CD4-positive, alpha-beta T cell treated with Interleukin-6 at 100 ng/mL for 8 hours (primary cell): ENCODE measurements at regions not wholly inside any gene's neighbourhood (a gene's known extent, or its start where the extent isn't known, plus 50 kb on each side); places are given as distances from the start of the nearest gene placed in this dataset.

ENCODE experiments used
- DNase-seq: peaks from one replicate; pipeline ENCODE4 v3.0.0-alpha.2; 2020; ENCODE audit warnings: mixed read lengths, low spot score

- no peak for DNase-seq
Measured at GRCh38 chr1:164948101-164948500, 389.1 kb downstream of the PBX1 start.

GRCh38 chr1:164937291-164937690 is 378.3 kb downstream of the PBX1 start:
- no peak for DNase-seq

DNA sequence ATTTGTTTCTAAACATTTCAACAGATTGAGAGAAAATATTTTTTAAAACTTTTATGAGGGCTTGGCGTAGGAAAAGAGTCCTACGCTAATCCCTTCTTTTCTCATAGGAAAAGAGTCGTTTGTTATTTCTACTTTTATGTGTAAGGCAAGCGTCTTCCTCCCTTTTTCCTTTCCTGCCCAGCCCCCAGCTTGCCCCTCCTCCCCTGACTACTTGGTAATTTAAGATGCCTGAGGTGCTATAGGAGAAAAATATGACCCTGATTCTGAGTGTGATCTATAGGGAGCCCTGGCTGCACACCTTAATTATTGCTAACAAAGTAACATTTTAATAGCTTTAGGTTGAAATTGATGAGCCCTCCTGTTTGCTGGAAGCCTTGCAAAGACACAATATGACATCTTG is 373.6 kb downstream of the PBX1 start:
- DNase-seq: no peak

DNA sequence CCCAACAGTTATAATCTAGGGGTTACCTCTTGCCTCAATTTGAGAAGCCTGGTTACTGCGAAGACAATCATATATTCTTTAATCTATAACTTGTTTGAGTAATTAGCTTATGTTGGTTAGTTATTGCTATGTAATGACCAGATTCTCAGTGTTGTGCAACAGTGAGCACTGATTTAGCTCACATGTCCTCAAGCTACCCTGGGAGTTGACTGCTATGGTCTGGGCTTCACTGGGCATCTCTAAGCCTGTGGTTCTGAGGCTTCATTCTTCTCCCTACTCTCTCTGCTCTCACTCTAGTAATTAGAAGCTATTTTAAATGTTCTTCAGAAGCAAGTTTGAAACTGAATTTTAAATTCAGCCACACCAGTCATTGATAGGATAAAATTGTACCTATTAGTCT is 371.8 kb downstream of the PBX1 start:
- no peak for DNase-seq

GRCh38 chr1:164930241-164930640 is 371.3 kb downstream of the PBX1 start:
- no peak for DNase-seq

DNA sequence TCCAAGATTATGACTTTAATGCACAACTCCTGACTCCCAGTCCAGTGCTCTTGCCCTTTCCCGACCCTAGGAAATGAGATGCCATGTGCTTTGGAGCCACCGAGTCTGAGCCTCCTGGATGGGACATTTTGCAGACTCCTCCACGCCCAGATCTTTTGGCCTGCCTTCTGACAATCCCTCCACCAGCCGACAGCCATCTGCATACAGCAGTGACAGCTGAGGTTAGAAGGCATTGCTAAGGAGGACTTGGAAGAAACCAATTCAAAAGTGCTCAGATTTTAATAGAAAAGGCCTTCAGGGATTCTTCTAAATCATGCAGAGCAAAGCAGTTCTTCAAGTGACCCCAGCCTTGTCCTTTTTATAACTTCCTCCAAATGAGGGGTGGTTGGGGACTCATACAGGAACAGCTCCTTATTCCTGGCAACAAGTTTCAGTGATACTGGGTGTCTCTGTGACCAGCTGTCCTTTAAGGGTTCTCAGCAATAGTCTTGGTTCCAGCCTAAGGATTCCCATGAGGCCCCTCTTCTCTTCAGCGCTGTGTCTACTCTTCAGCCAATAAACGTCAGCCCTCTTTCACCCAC is 369.3 kb downstream of the PBX1 start:
- no peak for DNase-seq

DNA sequence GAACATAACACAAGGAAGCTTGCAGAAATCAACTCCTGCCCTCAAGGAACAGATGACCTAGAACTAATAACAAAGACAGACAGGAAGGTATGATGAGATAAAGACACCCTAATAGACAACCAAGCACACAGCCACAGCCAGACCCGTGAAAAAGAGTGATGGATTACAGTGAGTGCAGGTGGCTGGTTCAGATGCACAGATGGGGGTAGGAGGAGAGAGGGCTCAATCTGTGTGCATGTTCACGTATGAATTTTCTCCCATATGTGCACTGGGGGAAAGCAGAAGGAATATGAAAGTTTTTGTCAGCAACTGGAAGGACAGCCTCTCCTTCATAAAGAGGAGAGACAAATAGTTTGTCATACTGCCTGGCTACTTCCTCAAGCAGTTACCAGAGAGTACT is 367.1 kb downstream of the PBX1 start:
- DNase-seq: no peak

DNA sequence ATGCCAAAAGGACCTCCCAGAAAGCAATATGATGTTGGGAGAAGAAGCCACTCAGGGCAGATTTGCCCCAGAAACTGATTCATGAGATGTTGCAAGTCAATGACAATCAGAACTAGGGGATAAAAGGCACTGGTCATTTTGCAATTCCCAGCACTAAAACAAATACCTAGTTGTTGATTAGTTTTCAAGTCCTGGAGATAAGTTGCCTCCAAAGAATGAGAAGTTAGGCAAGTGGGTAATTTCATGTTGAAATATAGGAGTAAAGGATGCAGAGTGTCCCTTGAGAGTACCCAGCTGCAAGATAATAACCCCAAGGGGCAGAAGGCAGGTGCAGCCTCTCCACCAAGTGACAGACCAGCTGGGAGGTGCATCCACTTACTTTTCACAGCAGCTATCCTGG is 363.6 kb downstream of the PBX1 start:
- no peak for DNase-seq

- no peak for DNase-seq
Measured at GRCh38 chr1:164921493-164921892, 362.5 kb downstream of the PBX1 start.

- no peak for DNase-seq
Measured at GRCh38 chr1:164918140-164918539, 359.2 kb downstream of the PBX1 start.

- DNase-seq: no peak
Measured at GRCh38 chr1:164914208-164914607, 355.2 kb downstream of the PBX1 start.

DNA sequence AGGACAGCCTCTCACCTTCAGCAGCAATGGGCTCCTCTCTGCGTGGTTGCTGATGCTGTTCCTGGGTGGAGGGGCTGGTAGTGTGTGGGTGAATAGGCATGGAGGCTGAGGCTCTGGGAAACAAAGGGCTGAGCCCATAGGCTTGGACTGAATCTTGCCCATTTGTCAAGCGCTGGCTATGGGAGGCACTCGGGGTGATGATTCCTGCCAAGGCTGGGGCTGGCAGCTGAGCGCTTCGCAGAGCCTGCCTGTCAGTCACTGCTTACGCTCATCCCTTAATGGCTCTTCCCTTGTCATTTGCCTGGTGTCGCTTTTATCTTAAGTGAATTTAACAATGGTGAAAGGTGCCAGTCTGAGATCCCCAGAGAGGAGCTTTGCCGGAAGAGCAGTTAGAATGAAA is 353.3 kb downstream of the PBX1 start:
- DNase-seq: no peak

DNA sequence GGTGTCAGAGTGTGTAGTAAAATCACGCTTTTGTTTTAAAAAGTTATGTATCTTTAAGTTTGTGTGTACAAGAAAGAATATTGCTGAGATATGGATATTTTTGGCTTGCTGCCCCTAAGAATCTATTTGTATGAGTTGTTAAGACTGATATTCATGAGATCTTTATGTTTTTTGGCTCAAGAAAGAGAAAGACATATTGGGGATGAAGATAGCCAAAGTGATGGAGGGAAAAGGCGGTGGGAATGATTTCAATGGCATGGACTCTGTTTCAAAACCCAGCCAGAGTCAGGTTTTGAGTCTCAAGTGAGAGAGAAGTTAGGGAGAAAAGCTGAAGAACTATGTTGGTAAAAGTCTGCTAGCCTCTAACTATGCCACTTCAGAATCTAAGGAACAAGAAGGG is 351.7 kb downstream of the PBX1 start:
- DNase-seq: no peak

DNA sequence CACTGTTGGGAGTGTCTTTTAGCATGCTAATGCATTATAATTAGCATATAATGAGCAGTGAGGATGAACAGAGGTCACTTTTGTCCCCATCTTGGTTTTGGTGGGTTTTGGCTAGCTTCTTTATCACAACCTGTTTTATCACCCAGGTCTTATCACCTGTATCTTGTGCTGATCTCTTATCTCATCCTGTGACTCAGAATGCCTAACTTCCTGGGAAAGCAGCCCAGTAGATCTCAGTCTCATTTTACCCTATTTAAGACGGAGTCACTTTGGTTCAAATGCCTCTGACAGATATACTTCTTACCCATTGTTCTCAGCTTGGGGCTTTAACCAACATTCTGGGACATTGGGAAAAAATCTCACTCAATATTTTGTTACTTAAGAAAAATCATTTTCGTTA is 348.7 kb downstream of the PBX1 start:
- no peak for DNase-seq

GRCh38 chr1:164905869-164906268 is 346.9 kb downstream of the PBX1 start:
- no peak for DNase-seq

DNA sequence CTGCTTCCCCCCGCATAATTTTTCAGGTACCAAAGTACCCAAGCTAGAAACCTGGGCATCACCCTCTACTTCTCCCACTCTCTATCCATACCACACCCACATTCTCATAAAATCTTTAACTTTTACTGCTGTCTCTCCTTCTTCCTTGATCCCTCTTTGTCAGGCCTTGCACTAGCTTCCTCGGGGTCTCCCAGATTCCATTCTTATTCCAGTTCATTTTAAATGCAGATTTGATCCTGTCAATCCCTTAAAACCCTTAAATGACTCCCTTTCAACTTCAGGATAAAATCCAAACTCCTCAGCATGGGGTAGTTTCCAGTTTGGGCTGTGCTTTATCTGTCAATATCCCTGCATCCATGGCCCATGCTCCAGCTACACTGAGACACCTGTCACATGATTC is 343.5 kb downstream of the PBX1 start:
- DNase-seq: no peak
